AG04450 (cell line): ENCODE measurements at regions not wholly inside any gene's neighbourhood (a gene's known extent, or its start where the extent isn't known, plus 50 kb on each side); places are given as distances from the start of the nearest gene placed in this dataset.
"Not testable (repeated sequence)": the region's sequence is repeated elsewhere in the genome, so short reads cannot be mapped to it uniquely, and the experiment has no call there.

ENCODE experiments used
- CTCF ChIA-PET: fragments of 300-600, 350-600 bp; formaldehyde crosslinking; extraction: SDS; loops from one replicate; lab custom pipeline; 2022; ENCODE audit warnings: antibody characterized with exemption, inconsistent platforms; lab: Charles Lee
- POLR2A ChIA-PET: fragments of 350-600 bp; formaldehyde crosslinking; extraction: SDS; loops from one replicate; lab custom pipeline; 2021; ENCODE audit warnings: antibody characterized with exemption, inconsistent platforms; lab: Yijun Ruan, JAX
- DNase-seq: peaks from one replicate; pipeline ENCODE4 v3.0.0-alpha.2; 2011; ENCODE audit warnings: low read depth, low spot score
- H3K27ac ChIP-seq: one replicate; pipeline ENCODE4 v1.5.1; 2012; ENCODE audit warnings: low read depth, low read length, control low read depth
- H3K27me3 ChIP-seq: one replicate; pipeline ENCODE4 v1.6.0; 2012; ENCODE audit warnings: low read length; ENCODE audit not compliant: control insufficient read depth, insufficient read depth
- H3K4me3 ChIP-seq: 2 replicates; pipeline ENCODE4 v1.5.1; 2011; ENCODE audit warnings: mild to moderate bottlenecking, low read depth, low read length, control low read depth
- H3K9me3 ChIP-seq: 2 replicates; pipeline ENCODE4 v1.5.1; 2012; ENCODE audit warnings: low read length; ENCODE audit not compliant: control insufficient read depth, insufficient read depth
- TF ChIP-seq, protein P1 (sequence below): IDR thresholded peaks from 2 replicates; pipeline ENCODE4 v1.5.1; 2011; ENCODE audit warnings: low read depth, low read length, control low read depth, inconsistent platforms

DNA sequence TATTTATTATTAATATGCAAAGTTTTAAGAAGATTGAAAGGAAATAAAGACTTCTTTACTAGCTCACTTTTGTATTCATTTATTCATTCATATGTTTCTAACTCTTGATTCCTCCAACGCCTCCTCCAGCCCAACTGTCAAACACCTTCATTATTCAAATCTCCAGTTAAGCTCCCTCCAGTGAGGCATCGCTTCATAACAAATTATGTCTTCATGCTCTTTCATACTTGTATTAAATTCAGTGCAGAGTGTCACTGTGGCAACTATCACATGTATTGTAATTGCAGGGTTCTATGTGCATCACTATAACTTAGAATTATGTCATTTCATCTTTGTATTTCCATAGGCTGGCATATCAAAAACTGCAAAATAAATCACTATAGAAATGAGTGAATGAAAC lies 1394.2 kb upstream of the PCDH7 start:
- no peaks in the 10 kb centered on the region for H3K27me3 ChIP-seq
- no peak overlapping the region for H3K27ac ChIP-seq
- no peak for DNase-seq
- TF ChIP-seq, protein P1, sequence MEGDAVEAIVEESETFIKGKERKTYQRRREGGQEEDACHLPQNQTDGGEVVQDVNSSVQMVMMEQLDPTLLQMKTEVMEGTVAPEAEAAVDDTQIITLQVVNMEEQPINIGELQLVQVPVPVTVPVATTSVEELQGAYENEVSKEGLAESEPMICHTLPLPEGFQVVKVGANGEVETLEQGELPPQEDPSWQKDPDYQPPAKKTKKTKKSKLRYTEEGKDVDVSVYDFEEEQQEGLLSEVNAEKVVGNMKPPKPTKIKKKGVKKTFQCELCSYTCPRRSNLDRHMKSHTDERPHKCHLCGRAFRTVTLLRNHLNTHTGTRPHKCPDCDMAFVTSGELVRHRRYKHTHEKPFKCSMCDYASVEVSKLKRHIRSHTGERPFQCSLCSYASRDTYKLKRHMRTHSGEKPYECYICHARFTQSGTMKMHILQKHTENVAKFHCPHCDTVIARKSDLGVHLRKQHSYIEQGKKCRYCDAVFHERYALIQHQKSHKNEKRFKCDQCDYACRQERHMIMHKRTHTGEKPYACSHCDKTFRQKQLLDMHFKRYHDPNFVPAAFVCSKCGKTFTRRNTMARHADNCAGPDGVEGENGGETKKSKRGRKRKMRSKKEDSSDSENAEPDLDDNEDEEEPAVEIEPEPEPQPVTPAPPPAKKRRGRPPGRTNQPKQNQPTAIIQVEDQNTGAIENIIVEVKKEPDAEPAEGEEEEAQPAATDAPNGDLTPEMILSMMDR, result no peak
- POLR2A ChIA-PET, result no interaction called here
- H3K4me3 ChIP-seq, result no peak overlapping the region
- no peaks in the 10 kb centered on the region for H3K9me3 ChIP-seq
- CTCF ChIA-PET, result no interaction called here

DNA sequence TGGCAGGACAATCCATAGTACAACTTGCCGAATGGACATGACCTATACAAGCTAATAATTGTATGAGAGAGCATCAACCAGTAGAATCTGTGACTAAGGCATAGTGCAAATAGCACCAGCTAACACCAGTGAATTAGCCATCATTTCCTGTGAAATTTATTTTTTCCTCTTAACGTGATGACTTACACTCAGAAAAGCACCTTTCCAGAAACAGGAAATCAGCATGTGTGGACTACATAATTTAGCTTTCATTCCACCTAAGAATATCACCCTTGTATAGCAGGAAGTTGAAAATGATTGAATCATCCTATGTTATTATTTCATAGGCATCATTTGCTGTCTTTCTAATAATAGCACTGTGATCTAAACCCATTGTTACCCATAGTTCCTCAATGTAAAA lies 1393.4 kb upstream of the PCDH7 start:
- ChIA-PET CTCF (no interaction called here), POLR2A (no interaction called here)
- Histone ChIP-seq H3K9me3 (no peaks in the 10 kb centered on the region), H3K27ac (no peak overlapping the region), H3K4me3 (no peak overlapping the region), H3K27me3 (no peaks in the 10 kb centered on the region)
- TF ChIP-seq, protein P1, result no peak
- no peak for DNase-seq

DNA sequence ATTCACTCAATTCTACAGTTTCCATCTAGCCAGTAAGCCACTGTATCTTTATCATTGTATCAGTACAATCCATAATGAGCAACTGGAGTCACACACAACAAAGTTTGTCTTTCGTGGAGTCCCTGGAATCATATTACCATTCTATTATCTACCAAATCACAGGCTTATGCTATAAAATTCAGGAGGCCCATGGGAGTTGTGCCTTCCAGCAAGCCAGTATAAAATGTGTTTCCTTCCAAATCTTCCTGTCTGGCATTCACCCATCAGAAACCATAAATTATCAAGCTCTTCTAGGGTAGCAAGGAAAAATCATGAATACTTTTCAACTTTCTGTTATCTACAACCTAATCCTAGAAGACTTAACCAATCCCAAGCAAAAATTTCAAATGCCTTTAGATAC lies 1383.3 kb upstream of the PCDH7 start:
- CTCF ChIA-PET, result no interaction called here
- TF ChIP-seq, protein P1, result no peak
- H3K4me3 ChIP-seq, result no peak overlapping the region
- H3K27me3 ChIP-seq, result no peaks in the 10 kb centered on the region
- no peak for DNase-seq
- no peak overlapping the region for H3K27ac ChIP-seq
- POLR2A ChIA-PET, result no interaction called here
- no peaks in the 10 kb centered on the region for H3K9me3 ChIP-seq

DNA sequence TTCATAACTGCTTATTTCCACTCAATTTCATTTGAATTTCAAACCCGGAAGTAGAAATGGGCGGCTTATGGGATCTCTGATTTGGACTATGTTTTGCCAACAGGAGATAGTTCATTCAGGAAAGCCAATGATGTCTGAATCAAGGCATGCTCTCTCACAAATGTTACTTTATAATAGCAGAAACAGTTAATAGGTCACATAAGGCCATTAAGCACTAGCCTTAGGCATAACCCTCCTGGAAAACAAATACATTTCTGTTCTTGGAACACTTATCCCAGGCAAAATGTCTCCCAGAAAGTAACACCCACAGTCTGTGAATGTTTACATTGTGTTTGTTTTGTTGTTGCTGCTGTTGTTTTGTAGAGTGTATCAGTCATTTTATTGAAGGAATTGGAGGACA lies 1347.2 kb upstream of the PCDH7 start:
- Histone ChIP-seq H3K4me3 (no peak overlapping the region), H3K27ac (no peak overlapping the region), H3K27me3 (no peaks in the 10 kb centered on the region), H3K9me3 (peaks cover 2% of the 10 kb centered on the region; the same call in 1 of the 2 replicates)
- ChIA-PET CTCF (no interaction called here), POLR2A (no interaction called here)
- no peak for DNase-seq
- TF ChIP-seq, protein P1, result no peak

DNA sequence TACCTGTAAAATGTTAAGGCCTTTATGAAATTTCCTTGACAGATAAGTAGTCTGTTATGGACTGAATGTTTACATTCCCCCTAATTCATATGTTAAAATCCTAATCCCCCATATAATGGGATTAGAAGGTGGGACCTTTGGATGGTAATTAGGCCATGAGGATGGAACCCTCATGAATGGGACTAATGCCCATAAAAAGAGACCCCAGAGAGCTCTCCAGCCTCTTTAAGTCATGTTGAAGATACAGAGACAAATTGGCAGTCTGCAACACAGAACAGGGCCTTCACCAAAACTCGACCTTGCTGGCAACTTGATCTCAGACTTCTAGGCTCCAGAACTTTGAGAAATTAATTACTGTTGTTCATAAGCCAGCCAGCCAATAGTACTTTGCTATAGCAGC lies 1344.5 kb upstream of the PCDH7 start:
- CTCF ChIA-PET, result interaction anchor here (0.6 kb wide), 1 partner anchor 72 kb away, joined by 4 read pairs; no protein-coding TSS in a partner anchor

DNA sequence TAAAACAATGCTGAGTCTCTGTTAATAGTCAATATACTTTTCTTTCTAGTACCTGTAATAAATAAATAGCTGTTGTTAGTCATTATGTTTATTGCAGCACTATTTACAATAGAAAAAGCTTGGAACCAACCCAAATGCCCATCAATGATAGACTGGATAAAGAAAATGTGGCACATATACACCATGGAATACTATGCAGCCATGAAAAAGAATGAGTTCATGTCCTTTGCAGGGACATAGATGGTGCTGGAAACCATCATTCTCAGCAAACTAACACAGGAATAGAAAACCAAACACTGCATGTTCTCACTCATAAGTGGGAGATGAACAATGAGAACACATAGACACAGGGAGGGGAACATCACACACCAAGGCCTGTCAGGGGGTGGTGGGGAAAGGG lies 1341.9 kb upstream of the PCDH7 start:
- H3K27ac ChIP-seq, H3K27me3 ChIP-seq, CTCF ChIA-PET, H3K9me3 ChIP-seq, H3K4me3 ChIP-seq, DNase-seq, POLR2A ChIA-PET: not testable (repeated sequence)

More for the DNA sequence above, 1344.5 kb upstream of the PCDH7 start:
- DNase-seq, result no peak
- Histone ChIP-seq H3K27ac (no peak overlapping the region), H3K27me3 (no peaks in the 10 kb centered on the region), H3K4me3 (no peak overlapping the region), H3K9me3 (no peaks in the 10 kb centered on the region)
- TF ChIP-seq, protein P1, result no peak
- POLR2A ChIA-PET, result no interaction called here
